ENCODE measurements at regions not wholly inside any gene's neighbourhood (a gene's known extent, or its start where the extent isn't known, plus 50 kb on each side); places are given as distances from the start of the nearest gene placed in this dataset.

GRCh38 chr6:84508981-84509380, 255.4 kb downstream of the TBX18 start:
- no peak overlapping the region for H2AFZ ChIP-seq (ENCODE audit: low read depth)
- H3K4me1 ChIP-seq (ENCODE audit: control insufficient read depth in 1 of 2, insufficient read depth in 2 of 2, low read depth in 1 of 2, low read length in 1 of 2): no peaks in the 10 kb centered on the region
- H3K4me2 ChIP-seq: no peak overlapping the region
- CTCF ChIA-PET: no interaction called here
- no peak overlapping the region for H3K27ac ChIP-seq (ENCODE audit: low read depth in 2 of 2, low read length in 1 of 2)
- POLR2A ChIA-PET: no interaction called here
- H3K36me3 ChIP-seq (replicated peaks in 1 of 2; ENCODE audit: control insufficient read depth in 1 of 2, insufficient read depth in 2 of 2, low read length in 1 of 2): no peaks in the 10 kb centered on the region
- H3K9ac ChIP-seq: no peak overlapping the region
- no peaks in the 10 kb centered on the region for H3K27me3 ChIP-seq (ENCODE audit: insufficient read depth)
- no peak for DNase-seq
- H3K4me3 ChIP-seq (ENCODE audit: low read depth in 2 of 2, low read length in 1 of 2): no peak overlapping the region
- H3K9me2 ChIP-seq: 0 out of 2 replicates have a peak, but pooled peaks cover 3% of the 10 kb centered on the region
- no peaks in the 10 kb centered on the region for H3F3A ChIP-seq (replicated peaks; ENCODE audit: insufficient read depth)
- no peaks in the 10 kb centered on the region for H3K79me2 ChIP-seq (ENCODE audit: insufficient read depth)
- H4K20me1 ChIP-seq (ENCODE audit: insufficient read depth): no peaks in the 10 kb centered on the region
- no peak for TF ChIP-seq EZH2phosphoT487 (IDR thresholded peaks at IDR 0.05; ENCODE audit: borderline replicate concordance, low read depth)
- TF ChIP-seq POLR2AphosphoS5 (IDR thresholded peaks at IDR 0.05; ENCODE audit: low read depth, low read length): no peak
- no peak for TF ChIP-seq CTCF (IDR thresholded peaks at IDR 0.05)
- no peak for TF ChIP-seq TAF1 (IDR thresholded peaks at IDR 0.05; ENCODE audit: borderline replicate concordance, low read depth, low read length)
- no peak for TF ChIP-seq RCOR1 (IDR thresholded peaks at IDR 0.05; ENCODE audit: low read length)
- no peak for TF ChIP-seq EP300 (IDR thresholded peaks at IDR 0.05; ENCODE audit: borderline replicate concordance in 1 of 2, low read depth in 1 of 2, low read length in 1 of 2)
- no peak for TF ChIP-seq TEAD4 (IDR thresholded peaks at IDR 0.05; ENCODE audit: borderline replicate concordance, insufficient read depth)
- no peak for TF ChIP-seq PBX3 (IDR thresholded peaks at IDR 0.05)
- no peak for TF ChIP-seq RAD21 (IDR thresholded peaks at IDR 0.05; ENCODE audit: low read length)
- no peak for TF ChIP-seq IRF3 (IDR thresholded peaks at IDR 0.05; ENCODE audit: low read depth, low read length)
- no peak for TF ChIP-seq SMC3 (IDR thresholded peaks at IDR 0.05; ENCODE audit: low read depth, low read length)
- TF ChIP-seq FOXJ3 (CRISPR knock-in tag; IDR thresholded peaks at IDR 0.05): no peak
- TF ChIP-seq USF1 (IDR thresholded peaks at IDR 0.05; ENCODE audit: borderline replicate concordance, low read depth): no peak
- no peak for TF ChIP-seq MAX (IDR thresholded peaks at IDR 0.05; ENCODE audit: low read depth)
- no peaks in the 10 kb centered on the region for H3K9me3 ChIP-seq
